IMR-90 (cell line): ENCODE measurements at regions not wholly inside any gene's neighbourhood (a gene's known extent, or its start where the extent isn't known, plus 50 kb on each side); places are given as distances from the start of the nearest gene placed in this dataset.

Experiments
- ATAC-seq: fragments of 200-7000 bp; cut with Tn5 transposase; 2 replicates; pipeline ENCODE4 v1.9.1; 2020; ENCODE audit warnings: low read depth, mild to moderate bottlenecking, moderate library complexity
- BruUV-seq: library from RNA; stranded (reverse); fragments of 400-500 nt; replicated peaks from 2 replicates; lab custom pipeline; 2021; lab: Mats Ljungman, UMichigan
- CTCF ChIA-PET: fragments of 300-600 bp; formaldehyde crosslinking; extraction: SDS; loops from one replicate; lab custom pipeline; 2021; ENCODE audit warnings: antibody characterized with exemption; lab: Yijun Ruan, JAX
- POLR2A ChIA-PET: fragments of 300-600 bp; sonication (Branson Sonifier 250); formaldehyde crosslinking; loops from one replicate; lab custom pipeline; 2022; ENCODE audit warnings: antibody characterized with exemption; ENCODE audit not compliant: unreplicated experiment; lab: Charles Lee
- DNase-seq: peaks from one replicate; pipeline ENCODE4 v3.0.0; 2013
- H2AFZ ChIP-seq: replicated peaks from 2 replicates; pipeline ENCODE3; 2013; ENCODE audit warnings: low read length, mild to moderate bottlenecking; ENCODE audit not compliant: poor library complexity
- H2AK5ac ChIP-seq: 2 replicates; pipeline ENCODE4 v1.6.1; 2013; ENCODE audit warnings: low read depth, low read length, inconsistent platforms
- H2AK9ac ChIP-seq: replicated peaks from 2 replicates; pipeline ENCODE3; 2013; ENCODE audit warnings: mild to moderate bottlenecking, low read depth, low read length, moderate library complexity; ENCODE audit not compliant: poor library complexity
- H2BK120ac ChIP-seq: 2 replicates; pipeline ENCODE4 v1.6.1; 2013; ENCODE audit warnings: low read depth, low read length, inconsistent platforms
- H2BK15ac ChIP-seq: 3 replicates; pipeline ENCODE4 v1.6.1; 2013; ENCODE audit warnings: low read depth, low read length, inconsistent platforms
- H2BK20ac ChIP-seq: 2 replicates; pipeline ENCODE4 v1.6.1; 2013; ENCODE audit warnings: low read depth, mild to moderate bottlenecking, inconsistent platforms, low read length, moderate library complexity
- H2BK5ac ChIP-seq: 2 replicates; pipeline ENCODE4 v1.6.1; 2013; ENCODE audit warnings: mild to moderate bottlenecking, low read depth, low read length, inconsistent platforms; ENCODE audit not compliant: poor library complexity, severe bottlenecking
- H3K14ac ChIP-seq: replicated peaks from 2 replicates; pipeline ENCODE4 v1.6.1; 2013; ENCODE audit warnings: low read depth, low read length, inconsistent platforms
- H3K18ac ChIP-seq: 2 replicates; pipeline ENCODE4 v1.6.1; 2013; ENCODE audit warnings: low read depth, low read length, control low read depth
- H3K23ac ChIP-seq: 2 replicates; pipeline ENCODE4 v1.6.1; 2013; ENCODE audit warnings: low read depth, low read length, inconsistent platforms
- H3K27ac ChIP-seq: 2 replicates; pipeline ENCODE4 v1.5.1; 2013; ENCODE audit warnings: mild to moderate bottlenecking, control low read depth, low read length; ENCODE audit not compliant: insufficient read depth
- H3K27me3 ChIP-seq: 2 replicates; pipeline ENCODE4 v1.6.1; 2013; ENCODE audit warnings: low read length; ENCODE audit not compliant: control insufficient read depth, insufficient read depth
- H3K36me3 ChIP-seq: 2 replicates; pipeline ENCODE4 v1.6.1; 2013; ENCODE audit warnings: low read length, mixed read lengths; ENCODE audit not compliant: control insufficient read depth, insufficient read depth
- H3K4ac ChIP-seq: 2 replicates; pipeline ENCODE4 v1.6.1; 2013; ENCODE audit warnings: low read depth, low read length, inconsistent platforms
- H3K4me1 ChIP-seq: 2 replicates; pipeline ENCODE4 v1.6.1; 2013; ENCODE audit warnings: low read length, mixed read lengths; ENCODE audit not compliant: control insufficient read depth, insufficient read depth
- H3K4me2 ChIP-seq: 2 replicates; pipeline ENCODE4 v1.6.1; 2013; ENCODE audit warnings: low read depth, mild to moderate bottlenecking, control low read depth, low read length, moderate library complexity
- H3K4me3 ChIP-seq: 2 replicates; pipeline ENCODE4 v1.5.1; 2013; ENCODE audit warnings: low read depth, mild to moderate bottlenecking, control low read depth, low read length, moderate library complexity; ENCODE audit not compliant: insufficient read depth
- H3K56ac ChIP-seq: 2 replicates; pipeline ENCODE4 v1.6.1; 2013; ENCODE audit warnings: low read length, inconsistent platforms; ENCODE audit not compliant: insufficient read depth; ENCODE audit errors: extremely low read depth
- H3K79me1 ChIP-seq, 2 experiments: 2 replicates each; pipeline ENCODE4 v1.6.1; 2013; ENCODE audit warnings: low read length in 2 of 2, inconsistent platforms in 1 of 2, low read depth in 1 of 2
- H3K9ac ChIP-seq: 2 replicates; pipeline ENCODE4 v1.6.1; 2013; ENCODE audit warnings: low read depth, low read length, control low read depth
- H3K9me1 ChIP-seq: 2 replicates; pipeline ENCODE4 v1.6.1; 2013; ENCODE audit warnings: low read length, inconsistent platforms; ENCODE audit not compliant: insufficient read depth
- H3K9me3 ChIP-seq: 2 replicates; pipeline ENCODE4 v1.6.1; 2013; ENCODE audit warnings: low read length; ENCODE audit not compliant: control insufficient read depth, insufficient read depth
- H4K20me1 ChIP-seq: 2 replicates; pipeline ENCODE4 v1.6.1; 2013; ENCODE audit warnings: low read length, inconsistent platforms; ENCODE audit not compliant: insufficient read depth
- H4K5ac ChIP-seq: 2 replicates; pipeline ENCODE4 v1.6.1; 2013; ENCODE audit warnings: mild to moderate bottlenecking, low read depth, low read length, control low read depth
- H4K8ac ChIP-seq, 2 experiments: 2 replicates each; pipeline ENCODE4 v1.6.1; 2013; ENCODE audit warnings: low read depth in 2 of 2, low read length in 2 of 2, control low read depth in 1 of 2, inconsistent platforms in 1 of 2
- H4K91ac ChIP-seq: 2 replicates; pipeline ENCODE4 v1.6.1; 2013; ENCODE audit warnings: low read depth, low read length, inconsistent platforms; ENCODE audit not compliant: insufficient read depth
- BHLHE40 ChIP-seq: fragments of 150-350 bp; IDR thresholded peaks from 2 replicates; pipeline ENCODE4 v1.6.1; 2016; ENCODE audit warnings: mild to moderate bottlenecking, low read depth, low read length
- CEBPB ChIP-seq: IDR thresholded peaks from 2 replicates; pipeline ENCODE4 v1.6.1; 2012; ENCODE audit warnings: low read depth, low read length, improper control_type of control experiment
- FOS ChIP-seq: fragments of 150-350 bp; IDR thresholded peaks from 2 replicates; pipeline ENCODE4 v1.6.1; 2016; ENCODE audit warnings: low read depth, low read length
- RAD21 ChIP-seq: IDR thresholded peaks from 2 replicates; pipeline ENCODE4 v1.6.1; 2012; ENCODE audit warnings: low read length, improper control_type of control experiment
- RFX5 ChIP-seq: IDR thresholded peaks from 2 replicates; pipeline ENCODE4 v1.8.0; 2012; ENCODE audit warnings: low read depth, mild to moderate bottlenecking, low read length, moderate library complexity
- WGBS, 2 experiments: methylation state at CpG; one replicate each; pipeline versions ENCODE4 v1.1.5 to v1.1.7; 2013; ENCODE audit warnings: missing lambda C conversion rate in 2 of 2; ENCODE audit not compliant: insufficient read length in 1 of 2; ENCODE audit errors: extremely low coverage in 2 of 2; 5-methylcytosine and 5-hydroxymethylcytosine counted together
- dilution Hi-C: fragments of 300-500 bp; cut with HindIII; formaldehyde crosslinking; loops from one replicate; pipeline ENCODE4 v1.14.3; 2018; ENCODE audit warnings: low sequenced_read_pairs; ENCODE audit not compliant: unreplicated experiment
- in situ Hi-C: fragments of 300-500 bp; cut with MboI; formaldehyde crosslinking; loops from 3 replicates; pipeline ENCODE4 v1.14.3; 2019; ENCODE audit warnings: low sequenced_read_pairs, inconsistent platforms, mixed read lengths
- intact Hi-C: fragments of 100-400 bp; cut with micrococcal nuclease; formaldehyde crosslinking; loops from 2 replicates; pipeline ENCODE4 v1.10.0; 2022
- TF ChIP-seq, protein P1 (sequence below): fragments of 150-350 bp; IDR thresholded peaks from 2 replicates; pipeline ENCODE4 v1.6.1; 2017; ENCODE audit warnings: mild to moderate bottlenecking, antibody characterized with exemption, low read length, low read depth

DNA sequence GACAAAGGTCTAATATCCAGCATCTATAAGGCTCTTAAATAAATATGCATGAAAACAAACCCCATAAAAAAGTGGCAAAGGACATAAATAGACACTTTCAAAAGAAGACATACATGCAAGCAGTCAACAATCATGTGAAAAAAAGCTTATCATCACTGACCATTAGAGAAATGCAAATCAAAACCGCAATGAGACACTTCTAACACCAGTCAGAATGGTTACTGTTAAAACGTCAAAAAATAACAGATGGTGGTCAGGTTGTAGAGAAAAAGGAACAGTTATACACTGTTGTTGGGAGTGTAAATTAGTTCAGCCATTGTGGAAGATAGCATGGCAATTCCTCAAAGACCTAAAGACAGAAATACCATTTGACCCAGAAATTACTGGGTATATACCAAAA lies 440.7 kb upstream of the KCNMB2 start:
- no peak overlapping the region for H3K9ac ChIP-seq
- BruUV-seq, result no TSS peak
- in situ Hi-C loops, result no loop called here
- H3K4me3 ChIP-seq, result no peak overlapping the region
- no peak overlapping the region for H2BK20ac ChIP-seq
- dilution Hi-C loops, result no loop called here
- H3K14ac ChIP-seq, result no peak overlapping the region
- no peak overlapping the region for H4K8ac ChIP-seq
- TF ChIP-seq, protein P1, sequence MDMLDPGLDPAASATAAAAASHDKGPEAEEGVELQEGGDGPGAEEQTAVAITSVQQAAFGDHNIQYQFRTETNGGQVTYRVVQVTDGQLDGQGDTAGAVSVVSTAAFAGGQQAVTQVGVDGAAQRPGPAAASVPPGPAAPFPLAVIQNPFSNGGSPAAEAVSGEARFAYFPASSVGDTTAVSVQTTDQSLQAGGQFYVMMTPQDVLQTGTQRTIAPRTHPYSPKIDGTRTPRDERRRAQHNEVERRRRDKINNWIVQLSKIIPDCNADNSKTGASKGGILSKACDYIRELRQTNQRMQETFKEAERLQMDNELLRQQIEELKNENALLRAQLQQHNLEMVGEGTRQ, result no peak
- no peak for TF ChIP-seq RAD21
- TF ChIP-seq FOS, result no peak
- no peak for TF ChIP-seq CEBPB
- no peak for TF ChIP-seq BHLHE40
- no peak for TF ChIP-seq RFX5
- no peak overlapping the region for H3K18ac ChIP-seq
- H3K27me3 ChIP-seq, result no peaks in the 10 kb centered on the region
- no peak for DNase-seq
- H4K5ac ChIP-seq, result no peak overlapping the region
- no peak overlapping the region for H2BK5ac ChIP-seq
- no peaks in the 10 kb centered on the region for H3K9me3 ChIP-seq
- no peak overlapping the region for H3K4ac ChIP-seq
- H4K91ac ChIP-seq, result no peak overlapping the region
- no peaks in the 10 kb centered on the region for H3K36me3 ChIP-seq
- H3K56ac ChIP-seq, result no peak overlapping the region
- H2BK15ac ChIP-seq, result no peak overlapping the region
- no peak overlapping the region for H3K27ac ChIP-seq
- H2AK5ac ChIP-seq, result no peak overlapping the region
- POLR2A ChIA-PET, result no interaction called here
- H3K23ac ChIP-seq, result no peak overlapping the region
- no peaks in the 10 kb centered on the region for H3K9me1 ChIP-seq
- no peaks in the 10 kb centered on the region for H4K20me1 ChIP-seq
- intact Hi-C loops, result no loop called here
- no peak overlapping the region for H2BK120ac ChIP-seq
- no CpG with 5 or more reads among the region's 2 CpGs for WGBS, 2 experiments
- no peak overlapping the region for H2AK9ac ChIP-seq
- H3K79me1 ChIP-seq, result no peaks in the 10 kb centered on the region
- H3K4me2 ChIP-seq, result no peak overlapping the region
- H3K4me1 ChIP-seq, result no peaks in the 10 kb centered on the region
- CTCF ChIA-PET, result no interaction called here
- no peak overlapping the region for H2AFZ ChIP-seq
- ATAC-seq, result no peak
